GM20431 (cell line): ENCODE measurements at regions not wholly inside any gene's neighbourhood (a gene's known extent, or its start where the extent isn't known, plus 50 kb on each side); places are given as distances from the start of the nearest gene placed in this dataset.

Source experiments
- in situ Hi-C: fragments of 300-500 bp; cut with MseI, MboI; formaldehyde crosslinking; loops from one replicate; pipeline ENCODE4 v1.15.0; 2020; ENCODE audit warnings: low sequenced_read_pairs; ENCODE audit not compliant: unreplicated experiment

DNA sequence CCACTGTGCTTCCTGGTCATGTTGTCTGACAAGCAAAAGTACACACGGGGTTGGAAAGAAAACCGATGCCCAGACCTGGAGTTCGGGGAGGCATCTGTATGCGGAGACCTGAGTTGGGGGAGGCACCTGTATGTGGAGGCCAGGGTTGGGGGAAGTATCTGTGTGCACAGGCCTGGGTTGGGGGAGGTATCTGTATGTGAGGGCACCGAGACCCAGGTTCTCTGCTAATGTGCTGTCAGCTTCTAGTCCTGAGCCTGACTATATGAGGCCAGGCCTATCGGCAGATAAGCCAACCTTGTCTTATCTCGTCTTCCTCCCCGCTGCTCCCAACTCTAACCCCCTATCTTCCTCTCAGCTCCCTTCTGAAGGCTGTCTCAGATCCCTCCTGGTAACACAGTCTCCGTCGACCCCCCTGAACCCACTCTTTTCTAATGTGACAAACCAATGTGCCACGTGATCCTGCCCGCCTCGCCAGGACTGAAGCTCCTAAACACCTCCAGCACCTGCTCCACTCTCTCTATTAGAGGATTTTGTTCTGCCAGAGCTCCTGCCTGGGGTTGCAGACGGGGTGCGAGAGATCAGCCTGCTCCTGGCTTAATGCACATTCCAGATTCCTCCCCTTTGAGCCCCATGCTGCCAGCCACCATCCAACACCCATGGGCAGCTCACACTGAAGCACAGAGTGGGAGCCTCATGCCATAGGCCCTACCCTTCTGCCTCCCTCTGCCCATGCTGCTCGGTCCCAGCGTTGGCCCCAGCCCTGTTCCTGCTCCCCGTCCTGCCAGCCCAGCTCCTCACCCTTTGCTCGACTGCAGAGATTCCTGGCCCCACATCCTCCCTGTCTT is 188.4 kb downstream of the SH3BP4 start:
- in situ Hi-C loops, result loop anchor here (10.0 kb wide), 1 partner anchor 455 kb away; no protein-coding TSS in a partner anchor

DNA sequence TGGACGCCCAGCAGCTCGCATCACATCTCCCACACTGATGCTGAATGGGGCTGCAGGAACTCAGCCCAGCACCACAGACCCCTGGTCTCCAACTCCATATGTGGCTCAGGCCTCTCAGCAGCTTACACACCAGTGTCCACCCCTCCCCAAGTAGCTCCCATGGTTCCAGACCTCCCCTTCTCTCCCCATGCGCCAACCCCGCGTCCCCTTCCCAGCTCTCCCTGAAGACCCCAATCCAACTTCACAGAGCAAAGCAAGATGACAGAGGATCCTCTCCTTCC is 188.9 kb downstream of the SH3BP4 start:
- in situ Hi-C loops, result no loop called here

DNA sequence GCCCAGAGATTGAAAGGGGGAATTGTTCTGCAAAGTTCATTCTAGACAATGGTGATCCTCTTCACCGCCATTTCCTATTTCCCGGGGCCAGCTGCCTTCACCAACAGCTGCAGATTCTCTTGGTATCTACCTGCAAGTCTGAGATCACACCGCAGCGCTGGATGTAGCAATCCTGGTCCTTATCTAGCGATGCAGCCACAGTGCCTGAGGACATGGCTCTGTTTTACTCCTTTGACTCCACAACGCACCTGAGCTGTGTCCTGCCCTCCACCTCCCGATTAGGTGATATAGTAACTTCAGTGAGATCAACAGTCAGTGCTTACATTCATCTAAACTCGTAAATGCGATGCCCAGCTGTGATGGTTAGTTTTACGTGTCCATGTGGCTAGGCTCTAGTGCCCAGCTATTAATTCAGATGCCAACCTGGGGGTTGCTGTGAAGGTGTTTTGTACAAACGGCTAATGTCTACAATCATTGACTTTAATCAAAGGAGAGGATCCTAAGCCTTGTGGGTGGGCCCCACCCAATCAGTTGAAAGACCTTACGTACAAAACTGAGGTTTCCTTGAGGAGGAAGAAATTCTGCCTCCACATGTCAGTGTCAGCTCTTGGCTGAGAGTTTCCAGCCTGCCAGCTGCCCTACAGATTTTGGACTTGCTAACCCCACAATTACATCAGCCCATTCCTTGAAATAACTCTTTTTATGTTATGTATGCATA is 189.8 kb downstream of the SH3BP4 start:
- in situ Hi-C loops, result no loop called here

GRCh38 chr2:235142601-235143000 is 190.8 kb downstream of the SH3BP4 start:
- in situ Hi-C loops, result no loop called here

DNA sequence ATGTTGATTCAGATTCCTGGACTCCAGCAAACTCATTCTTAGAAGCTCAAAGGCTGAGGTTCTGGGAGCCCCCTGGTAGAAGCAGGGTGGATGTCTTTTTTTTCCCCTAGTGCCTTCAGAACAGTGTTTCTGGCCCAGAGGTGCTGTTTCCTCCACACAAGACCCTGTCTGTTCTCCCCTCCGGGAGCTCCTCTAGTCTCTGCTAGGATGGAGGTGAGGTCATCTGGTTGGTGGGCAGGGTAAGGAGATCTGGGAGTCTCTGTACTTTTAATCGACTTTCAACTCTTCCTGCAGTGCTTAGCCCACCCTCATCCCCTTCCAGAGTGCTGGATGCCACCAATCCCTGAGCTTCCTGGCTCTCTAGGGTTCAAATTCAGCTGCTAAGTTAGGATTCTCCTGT is 192.0 kb downstream of the SH3BP4 start:
- in situ Hi-C loops, result no loop called here

DNA sequence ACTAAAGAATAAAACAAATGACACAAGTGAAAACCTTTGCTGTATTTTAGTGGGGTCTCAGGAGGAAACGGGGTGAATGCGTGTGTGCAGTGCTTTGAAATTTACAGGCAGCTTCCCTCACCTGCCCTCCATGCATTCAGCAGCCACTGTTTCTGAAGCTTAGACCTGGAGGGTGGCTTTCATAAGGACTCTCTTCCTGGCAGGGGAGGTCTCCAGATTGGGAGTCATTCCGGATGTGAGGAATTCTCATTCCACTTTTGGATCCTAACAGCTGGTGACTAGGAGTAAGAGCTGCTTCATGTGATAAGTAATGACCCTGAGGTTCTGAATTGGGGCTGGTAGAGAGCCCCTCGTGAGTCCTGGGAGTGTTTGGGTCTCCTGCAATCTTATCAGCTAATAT is 192.5 kb downstream of the SH3BP4 start:
- in situ Hi-C loops, result no loop called here

DNA sequence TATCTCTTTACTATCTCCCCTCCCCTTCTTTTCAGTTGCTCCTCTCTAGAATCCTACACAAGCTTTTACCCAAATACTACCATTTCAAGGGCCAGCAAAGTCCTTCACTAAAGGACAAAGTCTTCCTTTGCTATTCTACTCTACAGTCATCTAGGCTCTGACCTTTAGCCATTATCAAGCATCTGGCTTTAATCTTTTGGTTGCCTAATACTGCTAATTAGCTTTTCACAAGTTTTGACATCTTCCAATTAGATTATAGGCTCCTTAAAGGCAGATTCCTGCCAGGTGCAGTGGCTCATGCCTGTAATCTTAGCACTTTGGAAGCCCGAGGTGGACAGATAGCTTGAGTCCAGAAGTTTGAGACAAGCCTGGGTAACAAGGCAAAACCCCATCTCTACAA is 194.4 kb downstream of the SH3BP4 start:
- in situ Hi-C loops, result no loop called here

DNA sequence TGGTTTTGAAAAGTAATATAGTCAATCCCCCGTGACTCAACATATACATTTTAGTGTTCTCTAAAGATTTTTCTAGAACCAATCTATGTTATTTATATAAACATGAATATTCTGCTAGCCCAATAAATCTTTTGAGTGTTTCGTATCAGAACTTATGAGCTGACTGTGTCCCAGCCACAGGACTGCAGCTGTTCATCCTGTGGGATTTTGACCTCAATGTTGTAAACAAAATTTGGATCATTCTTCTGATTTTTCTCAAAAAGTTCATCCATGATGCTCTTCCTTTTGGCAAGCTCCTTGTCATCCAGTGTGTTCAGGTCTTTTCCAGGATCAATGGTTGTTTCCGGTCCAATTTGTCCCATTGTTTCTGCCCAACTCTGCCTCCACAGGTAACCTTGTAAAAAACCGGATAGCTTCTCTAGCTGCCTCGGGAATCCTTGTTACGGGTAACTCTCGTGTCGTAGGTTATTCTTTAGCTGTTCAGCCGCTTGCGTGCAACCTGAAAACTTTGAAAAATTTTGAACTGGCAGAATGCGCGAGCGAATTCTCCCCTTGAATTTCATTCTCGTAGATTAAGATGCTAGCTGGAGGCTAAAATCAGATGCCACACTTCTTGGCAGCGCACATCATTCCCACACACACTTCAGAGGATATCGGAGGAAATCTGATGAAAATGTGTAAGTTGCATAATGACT is 195.2 kb downstream of the SH3BP4 start:
- in situ Hi-C loops, result no loop called here

GRCh38 chr2:235148201-235149170 is 196.7 kb downstream of the SH3BP4 start:
- in situ Hi-C loops, result no loop called here

DNA sequence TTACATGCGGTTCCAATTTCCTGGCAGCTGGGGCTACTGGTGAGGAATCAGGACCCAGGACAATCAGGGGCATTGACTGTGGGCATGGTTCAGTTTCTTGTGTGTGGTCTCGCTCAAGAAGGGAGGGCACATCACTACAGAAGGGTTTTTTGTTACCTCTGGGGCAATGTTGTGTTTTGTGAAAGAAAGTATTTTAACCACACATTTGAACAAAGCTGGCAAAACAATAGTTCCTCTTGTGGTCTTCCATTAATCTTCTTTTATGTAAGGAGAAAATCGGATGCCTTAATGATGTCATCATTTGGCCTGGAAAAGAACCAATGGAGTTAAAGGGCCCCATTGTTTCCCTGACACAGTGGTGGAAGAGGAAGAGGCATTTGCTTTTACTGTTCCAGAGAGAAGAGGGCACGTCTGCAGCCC is 197.4 kb downstream of the SH3BP4 start:
- in situ Hi-C loops, result no loop called here

GRCh38 chr2:235149736-235150135 is 197.9 kb downstream of the SH3BP4 start:
- in situ Hi-C loops, result no loop called here

- in situ Hi-C loops, result no loop called here
Observed at GRCh38 chr2:235151152-235151551, 199.3 kb downstream of the SH3BP4 start.

DNA sequence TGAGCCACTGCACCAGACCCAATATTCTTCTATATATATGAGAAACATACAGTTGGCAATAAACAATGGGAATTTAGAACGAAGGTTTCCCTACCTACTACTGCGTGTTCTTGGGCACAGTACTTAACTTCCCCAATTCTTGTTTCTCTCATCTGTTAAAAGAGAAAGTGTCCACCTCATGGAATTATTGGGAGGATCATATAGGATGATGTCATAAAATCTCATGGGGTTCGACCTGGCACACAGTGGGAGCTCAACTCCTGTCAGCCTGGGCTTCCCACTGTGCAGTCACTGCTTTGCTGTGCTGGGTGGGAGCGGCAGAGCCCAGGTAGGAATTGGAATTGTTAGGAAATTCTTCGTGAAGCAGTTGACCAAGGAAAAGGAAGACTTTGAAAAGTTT is 203.3 kb downstream of the SH3BP4 start:
- in situ Hi-C loops, result no loop called here

DNA sequence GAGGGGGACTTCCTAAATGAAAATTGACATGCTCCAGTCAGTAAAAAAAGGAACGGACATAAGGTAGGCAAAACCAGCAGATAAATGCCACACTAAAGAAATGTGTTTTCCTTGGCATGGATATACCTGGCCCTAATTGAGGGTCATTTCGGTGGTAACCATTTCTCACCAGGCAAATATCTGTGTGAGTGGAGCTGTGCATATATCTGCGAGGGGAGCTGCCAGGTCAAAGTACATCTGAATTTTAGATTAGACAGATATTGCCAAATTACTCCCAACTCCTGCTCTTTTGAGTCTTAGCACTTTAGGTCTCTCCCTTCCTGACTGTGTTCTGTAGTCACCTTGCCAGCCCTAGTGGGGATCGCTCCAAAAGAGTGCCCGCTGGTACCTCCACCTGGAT is 204.2 kb downstream of the SH3BP4 start:
- in situ Hi-C loops, result no loop called here

DNA sequence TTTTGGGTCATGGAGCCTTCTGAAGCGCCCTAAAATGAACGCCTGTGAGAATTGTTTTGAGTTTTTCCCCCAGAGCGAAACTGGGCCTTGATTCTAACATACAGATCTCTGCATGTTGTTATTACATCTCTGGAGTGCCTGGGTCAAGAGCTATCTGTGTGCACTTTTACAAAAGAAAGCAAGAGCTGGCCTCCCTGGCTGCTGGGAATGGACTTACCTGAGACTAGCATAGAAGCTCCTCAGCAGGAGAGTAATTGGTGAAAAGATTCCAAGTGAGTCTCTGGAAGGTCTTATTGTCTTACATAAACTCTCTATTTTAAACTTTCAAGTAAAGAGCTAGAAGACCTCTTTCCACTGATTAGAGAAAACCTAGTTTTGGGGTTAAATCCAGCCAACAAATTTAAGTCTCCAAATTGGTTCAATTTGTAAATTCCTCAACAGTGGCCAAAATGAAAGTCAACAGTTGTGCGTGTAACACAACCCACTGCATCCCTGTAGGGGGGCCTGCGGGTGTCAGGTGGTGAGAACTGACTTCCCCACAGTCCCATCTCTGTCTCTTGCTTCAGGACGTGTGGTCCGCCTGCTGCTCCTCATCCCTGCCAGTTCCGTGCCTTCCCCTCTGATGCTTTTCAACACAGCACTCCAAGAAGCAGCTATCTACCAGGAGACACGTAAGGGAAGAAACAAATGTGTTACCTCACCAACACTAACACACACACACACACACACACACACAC is 206.1 kb downstream of the SH3BP4 start:
- in situ Hi-C loops, result no loop called here

DNA sequence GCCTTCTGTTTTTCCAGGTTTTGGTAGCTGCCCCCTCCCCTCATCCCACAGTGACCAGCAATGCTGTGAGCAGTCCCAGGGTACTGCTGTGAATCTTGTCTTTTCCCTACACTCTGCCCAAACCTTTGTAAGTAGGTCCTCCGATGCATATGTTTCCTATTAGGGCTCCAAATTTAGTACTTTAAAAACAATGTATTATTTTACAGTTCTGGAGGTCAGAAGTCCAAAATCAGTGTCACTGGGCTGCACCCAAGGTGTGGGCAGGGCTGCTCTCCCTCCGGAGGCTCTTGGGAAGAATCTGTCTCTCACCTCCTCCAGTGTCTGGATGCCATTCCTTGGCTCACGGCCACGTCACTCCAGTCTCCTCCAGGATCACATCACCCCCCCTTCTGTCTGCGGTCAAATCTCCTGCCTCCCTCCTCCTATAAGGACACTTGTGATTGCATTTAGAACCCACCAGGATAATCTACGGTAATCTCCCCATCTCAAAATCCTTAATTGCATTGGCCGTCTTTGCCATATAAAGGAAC is 208.5 kb downstream of the SH3BP4 start:
- in situ Hi-C loops, result no loop called here

DNA sequence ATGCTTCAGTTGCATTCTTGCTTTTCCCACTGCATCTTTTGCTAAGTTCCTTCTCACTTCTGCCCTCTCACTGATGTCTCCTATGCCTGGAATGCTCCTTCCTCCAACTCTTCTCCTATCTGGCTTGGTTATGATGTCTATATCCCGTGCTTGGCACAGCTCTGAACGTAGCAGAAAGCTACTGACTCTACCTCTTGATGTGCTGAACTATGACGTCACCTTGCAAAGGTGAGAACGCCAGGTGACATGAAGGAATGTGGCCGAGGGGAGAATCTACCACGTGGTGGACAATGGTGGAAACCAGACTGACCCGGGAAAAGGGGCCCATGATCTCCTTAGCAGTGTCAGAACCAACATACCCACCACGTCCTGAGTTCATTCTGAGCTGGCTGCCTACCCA is 209.7 kb downstream of the SH3BP4 start:
- in situ Hi-C loops, result no loop called here

- in situ Hi-C loops, result no loop called here
Observed at GRCh38 chr2:235162082-235162836, 210.4 kb downstream of the SH3BP4 start.
